Transverse colon (tissue), 4 donors: ENCODE measurements at regions not wholly inside any gene's neighbourhood (a gene's known extent, or its start where the extent isn't known, plus 50 kb on each side); places are given as distances from the start of the nearest gene placed in this dataset.

ENCODE experiments used
- DNase-seq: peaks from one replicate; pipeline ENCODE4 v3.0.0-alpha.2; 2019
- H3K27ac ChIP-seq, 4 donors: fragments of 200-600 bp; sonication (generic); 2 replicates each; pipeline ENCODE4 v1.5.1; 2016 to 2018; ENCODE audit warnings: inconsistent platforms in 4 of 4
- H3K27me3 ChIP-seq: fragments of 200-600 bp; sonication (generic); 2 replicates; pipeline ENCODE4 v1.5.1; 2017; ENCODE audit warnings: inconsistent platforms
- H3K36me3 ChIP-seq, 4 donors: fragments of 200-600 bp; sonication (generic); 2 replicates each; pipeline ENCODE4 v1.5.1; 2017 to 2019; ENCODE audit warnings: inconsistent platforms in 4 of 4
- H3K4me1 ChIP-seq, 4 donors: fragments of 200-600 bp; sonication (generic); 2 replicates each; pipeline ENCODE4 v1.5.1; 2017 to 2020; ENCODE audit warnings: inconsistent platforms in 4 of 4
- H3K4me3 ChIP-seq, 4 donors: fragments of 200-600 bp; sonication (generic); 1 replicate in 1 of 4; 2 replicates in 3 of 4; pipeline versions ENCODE4 v1.5.1 to v1.6.1; 2017 to 2019; ENCODE audit warnings: inconsistent platforms in 4 of 4
- H3K9me3 ChIP-seq, 2 donors: fragments of 200-600 bp; sonication (generic); 2 replicates each; pipeline ENCODE4 v1.5.1; 2017 to 2019; ENCODE audit warnings: inconsistent platforms in 2 of 2
- EP300 ChIP-seq: sonication (generic); formaldehyde crosslinking; IDR thresholded peaks from one replicate; pipeline ENCODE4 v1.6.1; 2017; ENCODE audit warnings: antibody characterized with exemption, low read depth
- POLR2A ChIP-seq: fragments of 450-650 bp; IDR thresholded peaks from one replicate; pipeline ENCODE4 v1.6.1; 2016; ENCODE audit warnings: antibody characterized with exemption, mild to moderate bottlenecking, moderate library complexity
- POLR2AphosphoS5 ChIP-seq, 3 donors: sonication (generic); formaldehyde crosslinking; IDR thresholded peaks; one replicate each; pipeline ENCODE4 v1.6.1; 2016; ENCODE audit warnings: antibody characterized with exemption in 3 of 3
- WGBS, 2 donors: methylation state at CpG; one replicate each; pipeline ENCODE4 v1.1.5; 2018; ENCODE audit warnings: low coverage in 1 of 2; 5-methylcytosine and 5-hydroxymethylcytosine counted together
- in situ Hi-C, 4 donors: fragments of 200-750 bp; cut with MboI; loops; one replicate each; pipeline versions ENCODE4 v1.15.0 to v1.15.1; 2017; ENCODE audit warnings: low sequenced_read_pairs in 3 of 4, low pct_ligation_motif_present in 1 of 4, low pct_unique_long_range_greater_than_20kb in 1 of 4
- intact Hi-C: fragments of 100-400 bp; cut with DNase I; formaldehyde crosslinking; loops from one replicate; pipeline ENCODE4 v1.15.1; 2023; ENCODE audit warnings: low total_unique reads
- TF ChIP-seq, protein P1 (sequence below), 5 experiments: fragments of 200-600 bp in 3 of 5; fragments of 450-650 bp in 2 of 5; sonication (generic) in 3 of 5; IDR thresholded peaks; 1 replicate in 2 of 5; 2 replicates in 3 of 5; pipeline ENCODE4 v1.5.1; 2016 to 2017; ENCODE audit warnings: antibody characterized with exemption in 5 of 5, inconsistent platforms in 3 of 5, mild to moderate bottlenecking in 2 of 5, moderate library complexity in 1 of 5

GRCh38 chr14:62409169-62409568 lies 636.1 kb downstream of the KCNH5 start:
- no peak for DNase-seq

DNA sequence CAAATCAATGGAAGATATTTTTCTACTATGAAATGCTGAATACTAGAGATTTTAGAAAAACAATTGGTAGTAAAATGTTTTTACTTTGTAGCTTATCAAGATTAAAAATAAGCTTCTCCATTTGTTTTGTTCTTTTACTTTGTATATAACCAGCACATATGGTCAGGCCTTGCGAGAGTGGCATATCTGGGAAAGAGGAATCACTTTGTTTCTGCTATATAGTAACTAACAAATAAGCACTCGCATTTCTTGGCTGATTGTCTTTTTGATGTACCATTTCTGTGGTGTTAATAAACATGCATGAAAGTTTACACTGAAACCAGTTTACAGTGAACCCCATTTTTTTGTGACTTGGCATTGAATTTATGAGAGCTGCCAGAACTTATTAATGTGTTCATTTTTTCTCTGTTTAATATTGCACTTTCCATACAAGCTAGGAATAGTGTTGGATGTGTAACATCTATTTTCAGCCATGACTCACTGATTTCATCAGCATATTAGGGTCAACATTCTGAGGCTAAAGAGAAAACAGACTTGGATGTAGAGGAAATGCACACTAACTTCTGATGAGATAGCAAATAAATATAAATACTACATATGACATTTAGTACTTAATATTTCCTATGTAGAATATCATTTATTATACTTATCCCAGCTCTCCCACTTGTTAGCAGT lies 635.5 kb downstream of the KCNH5 start:
- TF ChIP-seq EP300 = no peak
- TF ChIP-seq POLR2A = no peak
- TF ChIP-seq POLR2AphosphoS5 (IDR thresholded peaks at IDR 0.05) = no peak
- TF ChIP-seq, protein P1, sequence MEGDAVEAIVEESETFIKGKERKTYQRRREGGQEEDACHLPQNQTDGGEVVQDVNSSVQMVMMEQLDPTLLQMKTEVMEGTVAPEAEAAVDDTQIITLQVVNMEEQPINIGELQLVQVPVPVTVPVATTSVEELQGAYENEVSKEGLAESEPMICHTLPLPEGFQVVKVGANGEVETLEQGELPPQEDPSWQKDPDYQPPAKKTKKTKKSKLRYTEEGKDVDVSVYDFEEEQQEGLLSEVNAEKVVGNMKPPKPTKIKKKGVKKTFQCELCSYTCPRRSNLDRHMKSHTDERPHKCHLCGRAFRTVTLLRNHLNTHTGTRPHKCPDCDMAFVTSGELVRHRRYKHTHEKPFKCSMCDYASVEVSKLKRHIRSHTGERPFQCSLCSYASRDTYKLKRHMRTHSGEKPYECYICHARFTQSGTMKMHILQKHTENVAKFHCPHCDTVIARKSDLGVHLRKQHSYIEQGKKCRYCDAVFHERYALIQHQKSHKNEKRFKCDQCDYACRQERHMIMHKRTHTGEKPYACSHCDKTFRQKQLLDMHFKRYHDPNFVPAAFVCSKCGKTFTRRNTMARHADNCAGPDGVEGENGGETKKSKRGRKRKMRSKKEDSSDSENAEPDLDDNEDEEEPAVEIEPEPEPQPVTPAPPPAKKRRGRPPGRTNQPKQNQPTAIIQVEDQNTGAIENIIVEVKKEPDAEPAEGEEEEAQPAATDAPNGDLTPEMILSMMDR (IDR thresholded peaks at IDR 0.05) = no peak
- 60 to 73% methylated on average over 2 of the region's 2 CpGs for whole genome bisulfite sequencing, 2 donors
- Histone ChIP-seq H3K4me1 (no peaks in the 10 kb centered on the region), H3K27ac (no peak overlapping the region), H3K27me3 (no peaks in the 10 kb centered on the region), H3K36me3 (no peaks in the 10 kb centered on the region), H3K4me3 (no peak overlapping the region), H3K9me3 (no peaks in the 10 kb centered on the region)
- intact Hi-C loops (no loop called here), in situ Hi-C loops (no loop called here)
- DNase-seq = no peak

More at GRCh38 chr14:62409169-62409568, 636.1 kb downstream of the KCNH5 start:
- no peak overlapping the region for H3K4me3 ChIP-seq
- WGBS, 2 donors = 65 to 69% methylated on average over 4 of the region's 4 CpGs
- H3K36me3 ChIP-seq = no peaks in the 10 kb centered on the region
- in situ Hi-C loops (no loop called here), intact Hi-C loops (no loop called here)
- TF ChIP-seq POLR2AphosphoS5 (IDR thresholded peaks at IDR 0.05) = no peak
- TF ChIP-seq POLR2A = no peak
- no peak for TF ChIP-seq EP300
- TF ChIP-seq, protein P1 (IDR thresholded peaks at IDR 0.05) = no peak
- no peak overlapping the region for H3K27ac ChIP-seq
- no peaks in the 10 kb centered on the region for H3K27me3 ChIP-seq
- H3K4me1 ChIP-seq = no peaks in the 10 kb centered on the region
- H3K9me3 ChIP-seq = no peaks in the 10 kb centered on the region

DNA sequence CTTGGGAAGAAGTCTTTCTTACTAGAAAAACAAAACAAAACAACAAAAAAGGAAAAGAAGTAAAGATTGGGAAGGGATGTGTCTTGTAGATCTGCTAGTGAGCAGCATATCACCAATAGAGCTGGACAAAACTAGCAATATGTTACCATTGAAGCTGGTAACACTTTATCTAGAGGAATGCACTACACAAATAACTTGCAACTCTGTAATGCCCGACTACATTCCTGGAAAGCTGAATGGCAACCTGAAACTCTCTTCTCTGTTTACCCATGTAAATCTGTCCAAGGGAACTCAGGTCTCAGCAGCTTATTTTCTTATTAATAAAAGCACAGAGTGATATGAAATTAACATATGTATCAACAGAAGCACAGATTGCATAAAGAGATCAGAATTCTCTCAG lies 624.4 kb downstream of the KCNH5 start:
- TF ChIP-seq, protein P1 (IDR thresholded peaks at IDR 0.05) = no peak
- no peak for TF ChIP-seq POLR2AphosphoS5 (IDR thresholded peaks at IDR 0.05)
- TF ChIP-seq EP300 = no peak
- WGBS, 2 donors = 43 to 48% methylated on average over 1 of the region's 1 CpG
- no peak for DNase-seq

DNA sequence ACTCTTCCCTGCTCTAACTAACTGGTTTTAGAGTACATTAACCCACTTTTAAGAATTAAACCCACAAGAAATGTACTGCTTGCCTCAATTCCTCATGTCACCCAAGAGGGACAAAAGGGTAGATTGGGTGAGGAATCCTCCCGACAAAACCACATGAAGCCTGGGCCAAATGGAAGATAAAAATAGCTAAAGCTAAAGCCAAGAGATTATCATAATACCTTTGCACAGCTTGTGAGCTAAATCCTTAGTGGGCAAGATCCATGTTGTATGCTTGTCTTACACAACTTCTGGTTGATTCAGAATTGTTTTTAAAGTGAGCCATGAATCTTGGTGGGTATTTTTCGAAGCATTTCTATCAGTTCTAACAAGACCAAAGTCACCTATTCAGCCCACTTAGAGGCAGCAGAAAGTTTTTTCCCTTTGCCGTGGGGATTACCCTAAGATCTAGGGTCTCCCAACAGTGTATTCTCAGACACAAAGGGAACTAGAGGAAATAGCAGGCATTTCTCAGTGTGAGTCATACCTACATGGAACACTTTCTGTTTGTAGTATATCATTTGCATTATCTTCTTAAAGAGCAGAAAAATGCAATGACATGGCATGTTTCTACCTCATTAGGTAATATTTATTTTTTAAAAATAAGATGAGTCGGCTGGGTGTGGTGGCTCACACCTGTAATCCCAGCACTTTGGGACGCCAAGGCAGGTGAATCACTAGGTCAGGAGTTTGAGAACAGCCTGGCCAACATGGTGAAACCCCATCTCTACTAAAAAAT lies 616.6 kb downstream of the KCNH5 start:
- H3K27ac ChIP-seq = no peak overlapping the region
- DNase-seq = no peak
- in situ Hi-C loops (no loop called here), intact Hi-C loops (no loop called here)
- no peak overlapping the region for H3K4me3 ChIP-seq
- TF ChIP-seq POLR2AphosphoS5 (IDR thresholded peaks at IDR 0.05) (no peak), POLR2A (no peak), EP300 (no peak)
- TF ChIP-seq, protein P1 (IDR thresholded peaks at IDR 0.05) = no peak
- H3K27me3 ChIP-seq = no peaks in the 10 kb centered on the region
- H3K4me1 ChIP-seq = no peaks in the 10 kb centered on the region
- 85 to 100% methylated on average over 2 to 5 of the region's 5 CpGs for WGBS, 2 donors
- H3K36me3 ChIP-seq = no peaks in the 10 kb centered on the region
- peaks cover 0 to 10% of the 10 kb centered on the region in 2 donors for H3K9me3 ChIP-seq

More for the DNA sequence above, 624.4 kb downstream of the KCNH5 start:
- no peaks in the 10 kb centered on the region for H3K9me3 ChIP-seq
- no peaks in the 10 kb centered on the region for H3K27me3 ChIP-seq
- H3K4me3 ChIP-seq = no peak overlapping the region
- H3K27ac ChIP-seq = no peak overlapping the region
- H3K36me3 ChIP-seq = no peaks in the 10 kb centered on the region
- H3K4me1 ChIP-seq = no peaks in the 10 kb centered on the region
- intact Hi-C loops = no loop called here
- in situ Hi-C loops = no loop called here
